K562 (cell line): ENCODE measurements at regions not wholly inside any gene's neighbourhood (a gene's known extent, or its start where the extent isn't known, plus 50 kb on each side); places are given as distances from the start of the nearest gene placed in this dataset.
"Not testable (repeated sequence)": the region's sequence is repeated elsewhere in the genome, so short reads cannot be mapped to it uniquely, and the experiment has no call there.

Experiments used
- ATAC-seq: fragments of 200-7000 bp; cut with Tn5 transposase; 3 replicates; pipeline ENCODE4 v1.9.1; 2020; ENCODE audit warnings: moderate library complexity
- BruUV-seq: library from RNA; stranded (reverse); fragments of 400-500 nt; replicated peaks from 2 replicates; lab custom pipeline; 2021; lab: Mats Ljungman, UMichigan
- CTCF ChIA-PET: fragments of 300-600 bp; formaldehyde crosslinking; extraction: SDS; loops from one replicate; lab custom pipeline; 2021; ENCODE audit warnings: low intra/inter-chr PET ratio; lab: Yijun Ruan, JAX
- POLR2A ChIA-PET: fragments of 300-600, 350-650 bp; sonication (Branson Sonifier 250); formaldehyde crosslinking; extraction: SDS; loops from one replicate; lab custom pipeline; 2021; ENCODE audit warnings: antibody characterized with exemption, inconsistent platforms; lab: Yijun Ruan, JAX
- DNase-seq, 4 experiments: peaks; one replicate each; pipeline versions ENCODE4 v3.0.0 to v3.0.0-alpha.2; 2011 to 2018; ENCODE audit warnings: low spot score in 3 of 4, mixed read lengths in 3 of 4; ENCODE audit errors: extremely low read depth in 1 of 4
- FAIRE-seq: peaks from 2 replicates; lab custom pipeline; 2011; peaks lifted over from hg19 to GRCh38; lab: Jason Lieb, UNC
- H2AFZ ChIP-seq: 2 replicates; pipeline ENCODE4 v1.6.0; 2011; ENCODE audit warnings: low read depth, low read length, control low read depth, inconsistent platforms
- H3K27ac ChIP-seq: fragments of 200-600 bp; 3 replicates; pipeline ENCODE4 v1.8.0; 2011; ENCODE audit warnings: low read depth, mild to moderate bottlenecking, control low read depth, inconsistent platforms, low read length, moderate library complexity, mixed read lengths; ENCODE audit errors: extremely low read depth
- H3K27me3 ChIP-seq, 2 experiments: fragments of 300-600 bp in 1 of 2; 2 replicates in 1 of 2; 3 replicates in 1 of 2; pipeline versions ENCODE4 v1.6.0 to v1.8.0; 2011; ENCODE audit warnings: inconsistent platforms in 2 of 2, low read length in 2 of 2, mild to moderate bottlenecking in 1 of 2, mixed read lengths in 1 of 2, moderate library complexity in 1 of 2; ENCODE audit not compliant: control insufficient read depth in 2 of 2, insufficient read depth in 2 of 2
- H3K36me3 ChIP-seq: fragments of 300-600 bp; 3 replicates; pipeline ENCODE4 v1.8.0; 2011; ENCODE audit warnings: mild to moderate bottlenecking, low read length, inconsistent platforms; ENCODE audit not compliant: control insufficient read depth, insufficient read depth
- H3K4me1 ChIP-seq, 2 experiments: fragments of 200-600 bp in 1 of 2; replicated peaks in 1 of 2; 2 replicates in 1 of 2; 3 replicates in 1 of 2; pipeline versions ENCODE4 v1.5.1 to v1.8.0; 2011; ENCODE audit warnings: inconsistent platforms in 2 of 2, low read length in 2 of 2, mild to moderate bottlenecking in 1 of 2, mixed read lengths in 1 of 2, moderate library complexity in 1 of 2; ENCODE audit not compliant: control insufficient read depth in 2 of 2, insufficient read depth in 2 of 2
- H3K4me2 ChIP-seq: 2 replicates; pipeline ENCODE4 v1.6.1; 2011; ENCODE audit warnings: low read length, control low read depth, inconsistent platforms, mixed read lengths; ENCODE audit not compliant: insufficient read depth
- H3K4me3 ChIP-seq: fragments of 200-600 bp; sonication (generic), shearing (Covaris generic); 2 replicates; pipeline ENCODE4 v1.5.1; 2016; ENCODE audit warnings: control low read depth, inconsistent platforms
- H3K79me2 ChIP-seq: fragments of 200-600 bp; 3 replicates; pipeline ENCODE4 v1.8.0; 2011; ENCODE audit warnings: low read length, inconsistent platforms; ENCODE audit not compliant: control insufficient read depth, insufficient read depth
- H3K9ac ChIP-seq, 2 experiments: 2 replicates each; pipeline versions ENCODE4 v1.6.0 to v1.6.1; 2011; ENCODE audit warnings: low read depth in 2 of 2, low read length in 2 of 2, control low read depth in 1 of 2, inconsistent platforms in 1 of 2, mild to moderate bottlenecking in 1 of 2, mixed read lengths in 1 of 2; ENCODE audit not compliant: insufficient read depth in 1 of 2
- H3K9me1 ChIP-seq: one replicate; pipeline ENCODE4 v1.6.0; 2011; ENCODE audit warnings: inconsistent platforms, mild to moderate bottlenecking, low read length, moderate library complexity; ENCODE audit not compliant: control insufficient read depth, insufficient read depth
- H3K9me3 ChIP-seq: replicated peaks from 2 replicates; pipeline ENCODE4 v1.5.1; 2011; ENCODE audit warnings: low read depth, low read length, inconsistent platforms; ENCODE audit not compliant: control insufficient read depth, insufficient read depth
- H4K20me1 ChIP-seq: replicated peaks from 2 replicates; pipeline ENCODE4 v1.6.1; 2011; ENCODE audit warnings: low read length, inconsistent platforms, mixed read lengths; ENCODE audit not compliant: control insufficient read depth, insufficient read depth
- KAT7 ChIP-seq: sonication (generic); formaldehyde crosslinking; IDR thresholded peaks from 2 replicates; pipeline ENCODE4 v1.8.0; 2022; ENCODE audit warnings: missing genetic modification reagents, mild to moderate bottlenecking, borderline replicate concordance
- KDM4B ChIP-seq, 2 experiments: fragments of 450-650 bp in 1 of 2; sonication (generic) in 1 of 2; IDR thresholded peaks; 2 replicates each; pipeline ENCODE4 v1.6.1; 2016 to 2017; ENCODE audit warnings: borderline replicate concordance in 2 of 2, antibody characterized with exemption in 1 of 2, low read depth in 1 of 2, mild to moderate bottlenecking in 1 of 2
- RBM17 ChIP-seq: fragments of 200-400 bp; formaldehyde crosslinking; IDR thresholded peaks from 2 replicates; pipeline ENCODE4 v1.6.1; 2017; ENCODE audit warnings: low read depth, mild to moderate bottlenecking, low read length, borderline replicate concordance
- SREBF1 ChIP-seq: fragments of 150-350 bp; IDR thresholded peaks from 2 replicates; pipeline ENCODE4 v1.6.1; 2014; ENCODE audit warnings: antibody characterized with exemption, low read depth, low read length, borderline replicate concordance
- SRSF3 ChIP-seq: fragments of 200-400 bp; formaldehyde crosslinking; IDR thresholded peaks from 2 replicates; pipeline ENCODE4 v1.6.1; 2016; ENCODE audit warnings: mild to moderate bottlenecking, low read length, moderate library complexity; ENCODE audit not compliant: insufficient read depth
- U2AF2 ChIP-seq: fragments of 200-400 bp; formaldehyde crosslinking; optimal IDR thresholded peaks from 2 replicates; pipeline ENCODE3; 2017; ENCODE audit warnings: low read depth, mild to moderate bottlenecking, low read length
- ZC3H11A ChIP-seq: IDR thresholded peaks from 2 replicates; pipeline ENCODE4 v1.6.1; 2012; ENCODE audit warnings: low read depth, low read length, improper control_type of control experiment
- ZNF140 ChIP-seq: fragments of 250-450 bp; sonication (Bioruptor Pico); IDR thresholded peaks from 2 replicates; pipeline ENCODE4 v1.8.0; 2021; ENCODE audit warnings: moderate library complexity, mild to moderate bottlenecking, inconsistent platforms
- WGBS: fragments of 100-300 bp; shearing (Covaris generic); methylation state at CpG from one replicate; pipeline ENCODE4 v1.1.6; 2016; ENCODE audit warnings: low coverage, mixed read lengths; ENCODE audit not compliant: insufficient coverage; ENCODE audit errors: missing lambda C conversion rate; 5-methylcytosine and 5-hydroxymethylcytosine counted together
- in situ Hi-C: fragments of 300-500 bp; cut with MboI; formaldehyde crosslinking; loops from 4 replicates; pipeline ENCODE4 v1.15.0; 2018; ENCODE audit warnings: inconsistent platforms, mixed read lengths
- intact Hi-C: fragments of 100-400 bp; cut with micrococcal nuclease; formaldehyde crosslinking; loops from 2 replicates; pipeline ENCODE4 v1.14.2; 2022

DNA sequence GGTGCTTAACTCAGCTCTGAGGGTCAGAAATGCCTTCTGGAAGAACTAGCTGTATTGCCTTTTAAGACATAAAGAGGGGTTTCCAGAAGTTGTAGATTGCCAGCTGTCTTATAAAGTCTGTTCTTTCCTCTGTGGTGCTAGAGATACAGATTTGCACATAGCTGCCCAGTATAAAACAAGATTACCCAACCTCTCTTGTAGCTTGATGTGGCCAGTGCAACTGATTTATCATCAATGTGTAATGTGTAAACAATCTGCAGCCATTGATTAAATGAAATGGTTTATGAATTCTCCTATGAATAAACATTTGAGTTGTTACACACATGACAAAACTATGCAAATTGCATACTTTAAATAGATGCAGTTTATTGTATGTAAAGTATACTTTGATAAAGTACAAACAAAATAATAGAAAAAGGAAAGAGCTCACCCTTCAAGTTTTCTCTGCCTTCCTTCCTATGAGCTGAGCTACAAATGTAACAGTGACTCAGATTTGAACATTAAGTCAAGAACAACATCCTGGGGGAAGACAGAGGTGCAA lies 195.2 kb downstream of the TMEM26 start (continued):
- TF ChIP-seq KDM4B (IDR thresholded peaks at IDR 0.05; ENCODE audit: borderline replicate concordance in 2 of 2, low read depth in 1 of 2) = no peak
- TF ChIP-seq SREBF1 = no peak
- TF ChIP-seq ZC3H11A = no peak
- no peak for TF ChIP-seq RBM17

DNA sequence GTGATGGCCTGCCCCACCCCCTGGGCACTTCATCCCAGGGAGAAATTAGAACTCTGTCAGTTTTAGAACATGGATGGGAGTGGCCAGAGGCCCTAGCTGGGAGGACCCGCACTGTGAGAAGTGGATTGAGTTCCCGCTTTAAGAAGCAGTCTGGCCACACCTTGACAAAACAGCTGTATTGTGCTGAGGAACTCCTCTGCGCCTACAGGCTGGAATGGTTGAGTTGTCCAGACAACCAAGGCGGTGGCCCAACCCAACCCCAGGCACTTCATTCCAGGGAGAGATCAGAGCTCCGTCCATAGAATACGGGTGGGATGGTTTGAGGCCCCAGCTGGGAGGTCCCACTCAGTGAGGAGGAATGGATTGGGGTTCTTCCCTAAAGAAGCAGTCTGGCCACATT lies 196.0 kb downstream of the TMEM26 start:
- ATAC-seq (no peak), DNase-seq (no peak), FAIRE-seq (no peak)
- Histone ChIP-seq H3K27ac (no peak overlapping the region), H3K4me3 (no peak overlapping the region), H3K9me3 (no peaks in the 10 kb centered on the region), H3K27me3 (peaks cover 0 to 5% of the 10 kb centered on the region in 2 experiments; a peak in 1 of 5 replicates), H3K9me1 (no peaks in the 10 kb centered on the region), H3K9ac (no peak overlapping the region), H3K4me2 (no peak overlapping the region), H2AFZ (no peak overlapping the region), H4K20me1 (no peaks in the 10 kb centered on the region), H3K36me3 (no peaks in the 10 kb centered on the region), H3K4me1 (no peaks in the 10 kb centered on the region), H3K79me2 (no peaks in the 10 kb centered on the region)
- ChIA-PET CTCF (no interaction called here), POLR2A (no interaction called here)
- in situ Hi-C loops = no loop called here
- WGBS = 2% methylated on average over 6 of the region's 6 CpGs
- no peak for TF ChIP-seq KAT7 (CRISPR knock-in tag)
- TF ChIP-seq SRSF3 = no peak
- TF ChIP-seq U2AF2 = no peak
- TF ChIP-seq ZNF140 (CRISPR knock-in tag) = no peak
- no TSS peak for BruUV-seq
- intact Hi-C loops = no loop called here

GRCh38 chr10:61252326-61252725 lies 200.9 kb downstream of the TMEM26 start:
- H3K4me3 ChIP-seq, BruUV-seq, CTCF ChIA-PET, H3K4me1 ChIP-seq, H3K9ac ChIP-seq, intact Hi-C loops, ATAC-seq, H3K27me3 ChIP-seq, H3K9me3 ChIP-seq, H3K27ac ChIP-seq, POLR2A ChIA-PET, H4K20me1 ChIP-seq, H3K9me1 ChIP-seq, H3K79me2 ChIP-seq, H2AFZ ChIP-seq, DNase-seq, in situ Hi-C loops, H3K36me3 ChIP-seq, H3K4me2 ChIP-seq, FAIRE-seq: not testable (repeated sequence)
- 0% methylated on average over 1 of the region's 1 CpG for WGBS
